ENCODE measurements at regions not wholly inside any gene's neighbourhood (a gene's known extent, or its start where the extent isn't known, plus 50 kb on each side); places are given as distances from the start of the nearest gene placed in this dataset.

DNA sequence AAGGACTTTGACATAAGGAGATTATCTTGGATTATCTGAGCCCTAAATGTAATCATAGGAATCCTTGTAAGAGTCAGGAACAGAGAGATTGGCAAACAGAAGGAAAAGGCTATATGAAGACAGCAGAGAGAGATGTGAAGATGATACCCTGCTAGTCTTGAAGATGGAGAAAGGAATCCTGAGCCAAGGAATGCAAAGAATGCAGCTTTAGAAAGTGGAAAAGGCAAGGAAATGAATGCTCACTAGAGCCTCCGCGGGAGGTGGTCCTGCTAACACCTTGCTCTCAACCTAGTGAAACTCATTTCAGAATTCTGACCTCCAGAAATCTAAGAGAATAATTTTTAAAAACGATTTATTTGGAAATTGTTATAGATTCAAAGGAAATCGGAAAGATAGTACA is 117.1 kb downstream of the TBXT start:
- no peak for DNase-seq (ENCODE audit: low spot score)

- no peak for DNase-seq (ENCODE audit: low spot score)
Observed at GRCh38 chr6:166046982-166047381, 120.7 kb downstream of the TBXT start.

DNA sequence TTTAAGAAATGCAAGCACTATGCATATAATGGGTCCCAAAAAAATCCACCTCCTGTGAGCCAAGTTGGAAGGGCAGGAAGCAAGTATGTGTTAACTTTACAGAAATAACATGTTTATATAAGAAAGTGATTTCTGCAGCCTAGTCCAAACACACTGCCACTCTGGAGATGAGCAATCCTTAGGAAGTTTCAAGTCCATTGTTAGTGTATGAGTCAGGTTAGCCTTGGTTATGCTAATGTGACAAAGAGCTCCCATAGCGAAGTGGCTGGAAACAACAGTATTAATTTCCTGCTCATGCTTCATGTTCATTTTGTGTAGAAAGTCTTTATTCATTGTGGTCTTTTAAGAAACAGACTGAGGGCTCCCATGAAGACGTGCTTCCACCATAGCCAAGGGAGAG is 121.4 kb downstream of the TBXT start:
- no peak for DNase-seq (ENCODE audit: low spot score)

DNA sequence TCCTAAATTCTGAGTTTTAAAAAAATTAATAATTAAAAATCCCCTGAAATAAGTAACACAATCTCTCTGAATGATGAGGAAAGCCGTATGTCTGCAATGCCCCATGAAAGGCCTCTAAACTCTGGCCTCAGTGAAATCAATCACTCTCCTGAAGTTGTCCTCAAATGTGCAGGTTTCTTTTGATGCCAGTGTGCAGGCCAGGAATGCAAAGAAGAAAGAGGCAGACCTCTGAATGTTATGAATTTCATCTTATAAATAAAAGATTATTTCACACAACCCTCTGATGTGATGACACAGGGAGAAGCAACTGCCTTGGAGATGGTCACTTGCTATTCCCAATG is 121.8 kb downstream of the TBXT start:
- DNase-seq (ENCODE audit: low spot score): no peak

DNA sequence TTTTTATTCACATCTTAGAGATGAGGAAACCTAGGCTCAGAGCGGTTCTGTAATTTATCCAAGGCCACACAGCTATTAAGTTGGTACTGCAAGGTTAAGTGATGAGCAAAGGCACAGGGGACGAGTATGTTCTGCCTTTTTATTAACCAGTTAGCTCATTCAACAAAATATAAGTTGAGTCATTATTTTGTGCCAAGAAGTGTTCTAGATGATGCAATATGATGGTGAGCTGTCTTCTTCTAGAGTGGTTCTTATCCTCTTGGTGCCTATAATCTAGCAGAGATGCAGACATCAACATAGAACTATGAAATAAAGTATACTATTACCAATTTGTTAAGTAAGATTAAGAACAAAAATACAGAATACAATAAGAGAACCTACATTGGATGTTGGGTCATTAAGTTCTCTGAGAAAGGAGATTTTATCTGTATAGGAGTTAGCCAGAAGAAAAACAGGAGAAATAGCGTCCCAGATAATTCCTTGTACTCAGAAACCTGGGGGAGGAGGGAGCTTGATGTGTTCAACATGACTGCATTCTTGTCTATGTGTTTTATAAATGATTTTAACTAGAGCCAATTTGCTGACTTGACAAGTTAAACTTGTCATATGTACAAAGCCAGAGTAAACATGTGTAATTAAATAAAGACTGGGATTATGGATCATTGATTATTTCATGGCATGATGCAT is 122.3 kb downstream of the TBXT start:
- no peak for DNase-seq (ENCODE audit: low spot score)

- DNase-seq (ENCODE audit: low spot score): no peak
Observed at GRCh38 chr6:166041277-166041676, 126.4 kb downstream of the TBXT start.

GRCh38 chr6:166040292-166040691 is 127.4 kb downstream of the TBXT start:
- no peak for DNase-seq (ENCODE audit: low spot score)

GRCh38 chr6:166036316-166037095 is 131.1 kb downstream of the TBXT start:
- DNase-seq (ENCODE audit: low spot score): no peak

DNA sequence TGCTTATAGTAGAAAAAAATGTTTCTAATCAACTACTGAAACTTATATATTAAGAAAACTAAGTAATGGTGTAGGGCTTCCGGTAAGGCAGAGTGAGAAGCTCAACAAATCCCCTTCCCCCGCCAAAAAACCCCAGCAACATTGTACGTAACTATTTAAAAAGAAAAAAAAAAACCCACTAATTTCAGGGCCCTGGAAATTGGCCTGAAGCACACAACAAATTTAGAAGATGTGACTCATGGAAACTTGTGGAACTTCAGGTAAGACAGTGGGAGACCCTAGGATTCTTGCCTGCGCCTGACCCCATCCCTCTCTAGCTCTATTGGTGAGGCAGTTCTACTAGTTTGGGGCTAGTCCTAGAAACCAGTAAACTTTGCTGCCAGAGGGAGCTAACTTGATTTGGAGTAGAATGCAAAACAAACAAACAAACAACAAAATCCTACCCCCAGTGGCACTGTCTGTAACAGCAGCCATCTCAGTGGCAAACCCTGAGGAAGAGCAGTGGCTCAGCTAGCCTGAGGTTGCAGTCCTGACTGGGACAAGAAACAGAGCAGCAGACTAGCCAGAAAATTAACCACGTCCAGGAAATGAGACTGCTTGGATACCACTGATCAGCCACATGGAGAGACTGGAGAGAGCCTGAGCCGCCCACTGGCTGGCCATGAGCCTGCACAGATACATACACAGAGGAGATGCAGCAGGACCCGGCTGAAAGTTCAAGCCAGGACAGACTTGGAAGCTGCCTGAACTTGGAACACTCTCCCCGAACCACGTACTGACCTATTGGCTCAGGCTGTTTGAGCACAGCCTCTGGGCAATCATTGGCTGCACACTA is 135.1 kb downstream of the TBXT start:
- peak; percentile 20 for DNase-seq (ENCODE audit: low spot score)

DNA sequence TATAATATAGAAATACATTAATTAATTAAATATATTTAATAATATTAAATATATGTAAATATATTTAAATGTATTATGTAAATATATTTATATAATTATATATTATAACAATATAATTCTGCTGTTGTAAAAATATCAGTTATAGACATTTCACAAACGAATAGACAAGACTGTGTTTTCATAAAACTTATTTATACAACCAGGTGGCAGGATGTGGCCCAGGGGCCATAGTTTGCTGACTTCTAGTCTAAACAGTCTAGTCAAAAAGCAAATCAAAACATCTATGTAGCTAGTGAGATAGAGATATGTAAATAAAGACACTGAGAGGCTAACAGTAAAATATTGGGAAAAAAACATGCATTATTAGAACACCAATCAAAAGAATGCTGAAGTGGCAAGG is 136.4 kb downstream of the TBXT start:
- DNase-seq (ENCODE audit: low spot score): no peak

- DNase-seq (ENCODE audit: low spot score): no peak
Observed at GRCh38 chr6:166029506-166029905, 138.1 kb downstream of the TBXT start.

GRCh38 chr6:166027761-166028160 is 139.9 kb downstream of the TBXT start:
- DNase-seq (ENCODE audit: low spot score): no peak

DNA sequence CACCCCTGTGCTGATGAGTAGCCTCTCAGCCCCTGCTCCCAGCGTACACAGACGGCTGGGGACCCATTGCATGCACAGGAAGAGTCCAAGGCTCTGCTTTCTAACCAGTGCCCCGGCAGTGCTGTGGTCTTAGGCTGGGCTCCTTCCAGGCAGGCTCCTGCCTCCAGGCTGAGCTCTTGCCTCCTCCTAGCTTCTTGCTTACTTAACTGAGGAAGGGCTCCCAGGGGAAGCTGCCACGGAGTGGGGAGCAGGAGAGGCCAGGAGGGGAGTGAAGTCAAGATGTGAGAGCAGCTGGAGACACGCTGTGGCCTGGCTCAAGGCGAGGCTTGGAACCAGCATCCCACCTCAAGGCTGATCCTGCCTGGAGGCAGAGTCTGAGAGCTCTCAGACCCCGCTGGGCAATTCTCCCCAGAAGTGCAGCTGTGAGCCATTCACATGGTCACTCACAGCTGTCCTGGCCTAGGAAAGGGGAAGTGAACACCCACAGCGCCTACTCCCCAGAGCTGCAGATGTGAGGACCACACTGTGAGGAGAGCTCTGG is 141.0 kb downstream of the TBXT start:
- DNase-seq (ENCODE audit: low spot score): peak; percentile 8

- no peak for DNase-seq (ENCODE audit: low spot score)
Observed at GRCh38 chr6:166025149-166025898, 142.3 kb downstream of the TBXT start.

- no peak for DNase-seq (ENCODE audit: low spot score)
Observed at GRCh38 chr6:166024252-166024651, 143.4 kb downstream of the TBXT start.

DNA sequence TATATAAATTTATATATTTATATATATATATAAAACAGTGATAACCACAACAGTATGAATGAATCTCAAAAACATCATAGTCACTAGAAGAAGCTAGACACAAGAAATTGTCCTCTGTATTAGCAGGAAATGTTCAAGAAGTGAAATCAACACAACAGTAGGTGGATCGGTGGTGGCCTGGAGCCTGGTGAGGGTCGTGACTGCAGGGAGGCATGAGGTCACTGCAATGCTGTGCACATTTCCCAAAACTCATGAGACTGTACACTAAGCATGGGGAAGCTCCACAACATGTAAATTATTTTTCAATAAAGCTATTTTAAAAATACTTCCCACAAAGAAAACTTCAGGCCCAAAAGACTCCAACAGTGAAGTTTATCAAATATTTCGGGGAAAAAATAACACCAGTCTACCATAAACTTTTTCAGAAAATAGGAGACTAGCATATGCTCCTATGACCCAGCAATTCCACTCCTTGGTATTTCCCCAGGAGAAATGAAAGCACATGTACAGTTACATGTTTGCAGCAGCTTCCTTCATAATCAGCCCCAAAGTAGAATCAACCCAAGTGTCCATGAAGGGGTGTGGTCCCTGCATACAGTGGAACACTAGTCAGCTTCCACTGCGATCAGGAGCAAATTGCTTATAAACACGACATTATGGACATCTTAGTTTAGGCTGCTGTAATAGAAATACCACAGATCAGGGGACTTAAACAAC is 144.2 kb downstream of the TBXT start:
- DNase-seq (ENCODE audit: low spot score): no peak

DNA sequence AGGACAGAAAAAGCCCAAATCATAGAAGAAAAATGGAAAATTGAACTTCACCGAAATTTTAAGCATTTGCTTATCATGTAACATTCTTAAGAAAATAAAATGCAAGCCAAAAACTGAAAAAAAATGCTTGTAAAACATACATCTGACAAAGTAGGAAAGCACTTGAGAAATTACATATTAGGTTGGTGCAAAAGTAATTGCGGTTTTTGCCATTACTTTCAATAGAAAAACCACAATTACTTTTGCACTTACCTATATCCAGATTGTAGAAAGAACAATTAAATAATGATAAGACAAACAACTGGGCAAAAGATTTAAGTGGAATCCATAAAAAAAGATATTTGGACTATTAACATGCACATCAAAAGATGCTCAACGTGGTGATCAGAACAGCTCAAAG is 146.2 kb downstream of the TBXT start:
- DNase-seq (ENCODE audit: low spot score): no peak

GRCh38 chr6:166019214-166019613 is 148.4 kb downstream of the TBXT start:
- DNase-seq (ENCODE audit: low spot score): no peak

GRCh38 chr6:166017032-166017635 is 150.5 kb downstream of the TBXT start:
- DNase-seq (ENCODE audit: low spot score): no peak

GRCh38 chr6:166014966-166015365 is 152.7 kb downstream of the TBXT start:
- DNase-seq (ENCODE audit: low spot score): no peak

All from NAMALWA (cell line).